IMR-90 (cell line): ENCODE measurements at regions not wholly inside any gene's neighbourhood (a gene's known extent, or its start where the extent isn't known, plus 50 kb on each side); places are given as distances from the start of the nearest gene placed in this dataset.

ENCODE experiments used
- MAZ ChIP-seq: IDR thresholded peaks from 2 replicates; pipeline ENCODE4 v1.6.1; 2012; ENCODE audit warnings: low read depth, mild to moderate bottlenecking, low read length, improper control_type of control experiment, moderate library complexity, borderline replicate concordance
- POLR2A ChIP-seq: IDR thresholded peaks from 2 replicates; pipeline ENCODE4 v1.6.1; 2012; ENCODE audit warnings: mild to moderate bottlenecking, low read depth, low read length
- RAD21 ChIP-seq: IDR thresholded peaks from 2 replicates; pipeline ENCODE4 v1.6.1; 2012; ENCODE audit warnings: low read length, improper control_type of control experiment
- TF ChIP-seq, protein P1 (sequence below): conservative IDR thresholded peaks from 2 replicates; pipeline ENCODE4 v1.5.1; 2012; ENCODE audit warnings: mild to moderate bottlenecking, low read depth, low read length, improper control_type of control experiment

DNA sequence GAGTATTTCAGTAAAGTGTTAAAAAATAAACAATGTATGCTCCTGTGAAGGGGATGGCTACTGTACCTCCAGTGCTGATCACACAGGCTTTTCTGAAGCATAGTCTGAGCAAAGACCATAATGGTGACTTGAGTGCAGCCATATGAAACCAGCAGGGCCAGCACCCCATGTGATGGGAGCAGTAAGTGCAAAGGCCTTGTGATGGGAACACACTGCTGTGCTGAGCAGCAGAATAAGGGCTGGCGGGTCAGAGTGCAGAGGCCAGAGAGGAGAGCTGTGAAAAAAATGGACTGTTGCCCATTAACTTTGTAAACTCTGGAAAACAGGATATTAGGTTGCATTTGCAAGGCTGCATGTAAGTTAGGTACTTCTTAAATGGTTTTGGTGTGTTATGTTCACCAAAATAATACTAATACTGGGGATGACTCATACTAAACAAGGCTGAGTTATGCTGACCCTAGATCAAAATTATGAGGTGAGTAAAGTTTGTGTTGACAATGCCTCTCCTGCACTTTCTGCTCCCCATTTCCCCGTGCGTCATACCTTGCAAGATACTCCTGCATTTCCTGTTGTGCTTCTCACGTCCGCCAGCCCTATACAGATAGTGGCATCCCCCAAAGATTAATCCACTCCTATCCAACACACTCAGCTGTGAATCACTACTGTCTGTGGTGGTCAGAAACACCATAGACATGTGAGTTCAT, 67.0 kb upstream of the FAM9A start:
- TF ChIP-seq POLR2A: no peak
- TF ChIP-seq, protein P1, sequence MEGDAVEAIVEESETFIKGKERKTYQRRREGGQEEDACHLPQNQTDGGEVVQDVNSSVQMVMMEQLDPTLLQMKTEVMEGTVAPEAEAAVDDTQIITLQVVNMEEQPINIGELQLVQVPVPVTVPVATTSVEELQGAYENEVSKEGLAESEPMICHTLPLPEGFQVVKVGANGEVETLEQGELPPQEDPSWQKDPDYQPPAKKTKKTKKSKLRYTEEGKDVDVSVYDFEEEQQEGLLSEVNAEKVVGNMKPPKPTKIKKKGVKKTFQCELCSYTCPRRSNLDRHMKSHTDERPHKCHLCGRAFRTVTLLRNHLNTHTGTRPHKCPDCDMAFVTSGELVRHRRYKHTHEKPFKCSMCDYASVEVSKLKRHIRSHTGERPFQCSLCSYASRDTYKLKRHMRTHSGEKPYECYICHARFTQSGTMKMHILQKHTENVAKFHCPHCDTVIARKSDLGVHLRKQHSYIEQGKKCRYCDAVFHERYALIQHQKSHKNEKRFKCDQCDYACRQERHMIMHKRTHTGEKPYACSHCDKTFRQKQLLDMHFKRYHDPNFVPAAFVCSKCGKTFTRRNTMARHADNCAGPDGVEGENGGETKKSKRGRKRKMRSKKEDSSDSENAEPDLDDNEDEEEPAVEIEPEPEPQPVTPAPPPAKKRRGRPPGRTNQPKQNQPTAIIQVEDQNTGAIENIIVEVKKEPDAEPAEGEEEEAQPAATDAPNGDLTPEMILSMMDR: no peak
- no peak for TF ChIP-seq MAZ
- TF ChIP-seq RAD21: no peak
